Keratinocyte (primary cell): ENCODE measurements at regions not wholly inside any gene's neighbourhood (a gene's known extent, or its start where the extent isn't known, plus 50 kb on each side); places are given as distances from the start of the nearest gene placed in this dataset.

Source experiments
- DNase-seq: peaks from one replicate; pipeline ENCODE4 v3.0.0-alpha.2; 2011; ENCODE audit warnings: low read depth, missing footprints, low spot score
- FAIRE-seq: peaks from 2 replicates; lab custom pipeline; 2011; peaks lifted over from hg19 to GRCh38; lab: Jason Lieb, UNC
- H2AFZ ChIP-seq: 2 replicates; pipeline ENCODE4 v1.6.0; 2012; ENCODE audit warnings: low read length, control low read depth, inconsistent platforms; ENCODE audit not compliant: control insufficient read depth
- H3K27ac ChIP-seq: 2 replicates; pipeline ENCODE4 v1.5.1; 2011; ENCODE audit warnings: low read length; ENCODE audit not compliant: control insufficient read depth, insufficient read depth
- H3K27me3 ChIP-seq: 3 replicates; pipeline ENCODE4 v1.6.0; 2011; ENCODE audit warnings: low read length; ENCODE audit not compliant: control insufficient read depth, insufficient read depth; ENCODE audit errors: extremely low read depth
- H3K36me3 ChIP-seq, 2 experiments: 2 replicates in 1 of 2; 3 replicates in 1 of 2; pipeline ENCODE4 v1.5.1; 2011; ENCODE audit warnings: low read length in 2 of 2, mild to moderate bottlenecking in 1 of 2; ENCODE audit not compliant: control insufficient read depth in 2 of 2, insufficient read depth in 2 of 2; ENCODE audit errors: extremely low read depth in 1 of 2
- H3K4me1 ChIP-seq: 3 replicates; pipeline ENCODE4 v1.5.1; 2011; ENCODE audit warnings: low read length; ENCODE audit not compliant: control insufficient read depth, insufficient read depth; ENCODE audit errors: extremely low read depth
- H3K4me2 ChIP-seq: 3 replicates; pipeline ENCODE4 v1.6.0; 2011; ENCODE audit warnings: low read depth, low read length; ENCODE audit not compliant: control insufficient read depth, insufficient read depth; ENCODE audit errors: extremely low read depth
- H3K4me3 ChIP-seq, 3 experiments: fragments of 200-600 bp in 1 of 3; sonication (generic) in 1 of 3; 2 replicates in 2 of 3; 3 replicates in 1 of 3; pipeline ENCODE4 v1.5.1; 2011 to 2016; ENCODE audit warnings: low read length in 3 of 3, mild to moderate bottlenecking in 3 of 3, control low read depth in 2 of 3, inconsistent platforms in 1 of 3, low read depth in 1 of 3, mixed read lengths in 1 of 3, mixed run types in 1 of 3, moderate library complexity in 1 of 3; ENCODE audit not compliant: control insufficient read depth in 2 of 3, insufficient read depth in 2 of 3; ENCODE audit errors: extremely low read depth in 1 of 3
- H3K79me2 ChIP-seq: 2 replicates; pipeline ENCODE4 v1.6.0; 2012; ENCODE audit warnings: low read length; ENCODE audit not compliant: control insufficient read depth, insufficient read depth
- H3K9ac ChIP-seq: 3 replicates; pipeline ENCODE4 v1.6.0; 2011; ENCODE audit warnings: low read length; ENCODE audit not compliant: control insufficient read depth, insufficient read depth; ENCODE audit errors: extremely low read depth
- H3K9me1 ChIP-seq: 3 replicates; pipeline ENCODE4 v1.6.0; 2011; ENCODE audit warnings: low read length; ENCODE audit not compliant: control insufficient read depth, insufficient read depth; ENCODE audit errors: extremely low read depth
- H3K9me3 ChIP-seq: 2 replicates; pipeline ENCODE4 v1.5.1; 2012; ENCODE audit warnings: low read depth, low read length; ENCODE audit not compliant: control insufficient read depth
- H4K20me1 ChIP-seq: 3 replicates; pipeline ENCODE4 v1.6.0; 2011; ENCODE audit warnings: low read length; ENCODE audit not compliant: control insufficient read depth, insufficient read depth; ENCODE audit errors: extremely low read depth
- EZH2 ChIP-seq: IDR thresholded peaks from one replicate; pipeline ENCODE4 v1.6.1; 2012; ENCODE audit warnings: inconsistent platforms, mild to moderate bottlenecking, low read length, moderate library complexity
- dilution Hi-C: fragments of 300-500 bp; cut with MboI; formaldehyde crosslinking; loops from one replicate; pipeline ENCODE4 v1.7.0; 2020; ENCODE audit warnings: low sequenced_read_pairs; ENCODE audit not compliant: extremely low pct_ligation_motif_present
- TF ChIP-seq, protein P1 (sequence below), 3 experiments: IDR thresholded peaks in 1 of 3; conservative IDR thresholded peaks in 1 of 3; optimal IDR thresholded peaks in 1 of 3; 2 replicates in 2 of 3; 3 replicates in 1 of 3; pipeline versions ENCODE3 to v1.5.1; 2011; ENCODE audit warnings: low read length in 3 of 3, mild to moderate bottlenecking in 3 of 3, moderate library complexity in 2 of 3, control low read depth in 1 of 3, inconsistent platforms in 1 of 3; ENCODE audit not compliant: insufficient read depth in 2 of 3; ENCODE audit errors: extremely low read depth in 1 of 3

DNA sequence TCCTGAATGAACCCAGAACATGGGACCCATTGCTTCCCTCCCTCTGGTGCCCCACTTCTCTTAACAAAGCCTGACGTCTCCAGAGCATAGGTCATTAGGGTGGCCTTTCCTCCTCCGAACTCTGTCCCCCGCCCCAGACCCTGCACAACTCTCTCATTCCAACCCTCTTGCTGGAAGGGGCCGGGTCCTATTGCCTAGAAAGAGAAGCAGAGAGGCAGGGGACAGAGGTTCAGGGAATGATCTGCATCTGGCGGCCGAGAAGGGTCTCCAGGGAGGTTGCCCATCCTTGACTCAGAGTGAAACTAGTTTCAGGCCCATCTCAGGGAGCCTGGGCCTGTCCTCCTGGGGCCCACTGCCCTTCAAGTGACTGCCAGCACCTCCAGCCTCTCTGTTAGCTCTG is 79.0 kb downstream of the LINGO1 start:
- H3K4me2 ChIP-seq = no peak overlapping the region
- H3K36me3 ChIP-seq = no peaks in the 10 kb centered on the region
- no peaks in the 10 kb centered on the region for H3K9me1 ChIP-seq
- TF ChIP-seq, protein P1, sequence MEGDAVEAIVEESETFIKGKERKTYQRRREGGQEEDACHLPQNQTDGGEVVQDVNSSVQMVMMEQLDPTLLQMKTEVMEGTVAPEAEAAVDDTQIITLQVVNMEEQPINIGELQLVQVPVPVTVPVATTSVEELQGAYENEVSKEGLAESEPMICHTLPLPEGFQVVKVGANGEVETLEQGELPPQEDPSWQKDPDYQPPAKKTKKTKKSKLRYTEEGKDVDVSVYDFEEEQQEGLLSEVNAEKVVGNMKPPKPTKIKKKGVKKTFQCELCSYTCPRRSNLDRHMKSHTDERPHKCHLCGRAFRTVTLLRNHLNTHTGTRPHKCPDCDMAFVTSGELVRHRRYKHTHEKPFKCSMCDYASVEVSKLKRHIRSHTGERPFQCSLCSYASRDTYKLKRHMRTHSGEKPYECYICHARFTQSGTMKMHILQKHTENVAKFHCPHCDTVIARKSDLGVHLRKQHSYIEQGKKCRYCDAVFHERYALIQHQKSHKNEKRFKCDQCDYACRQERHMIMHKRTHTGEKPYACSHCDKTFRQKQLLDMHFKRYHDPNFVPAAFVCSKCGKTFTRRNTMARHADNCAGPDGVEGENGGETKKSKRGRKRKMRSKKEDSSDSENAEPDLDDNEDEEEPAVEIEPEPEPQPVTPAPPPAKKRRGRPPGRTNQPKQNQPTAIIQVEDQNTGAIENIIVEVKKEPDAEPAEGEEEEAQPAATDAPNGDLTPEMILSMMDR (optimal IDR thresholded peaks at IDR 0.05 in 1 of 3, IDR thresholded peaks at IDR 0.05 in 1 of 3, conservative IDR thresholded peaks at IDR 0.05 in 1 of 3; ENCODE audit: extremely low read depth in 1 of 3, insufficient read depth in 2 of 3, low read length in 3 of 3) = no peak
- no peak for TF ChIP-seq EZH2
- H3K4me1 ChIP-seq = no peaks in the 10 kb centered on the region
- dilution Hi-C loops = no loop called here
- no peak overlapping the region for H3K4me3 ChIP-seq
- H4K20me1 ChIP-seq = no peaks in the 10 kb centered on the region
- no peaks in the 10 kb centered on the region for H3K9me3 ChIP-seq
- FAIRE-seq = no peak
- H3K79me2 ChIP-seq = no peaks in the 10 kb centered on the region
- no peak overlapping the region for H2AFZ ChIP-seq
- H3K27me3 ChIP-seq = no peaks in the 10 kb centered on the region
- no peak for DNase-seq
- H3K27ac ChIP-seq = no peak overlapping the region
- no peak overlapping the region for H3K9ac ChIP-seq

DNA sequence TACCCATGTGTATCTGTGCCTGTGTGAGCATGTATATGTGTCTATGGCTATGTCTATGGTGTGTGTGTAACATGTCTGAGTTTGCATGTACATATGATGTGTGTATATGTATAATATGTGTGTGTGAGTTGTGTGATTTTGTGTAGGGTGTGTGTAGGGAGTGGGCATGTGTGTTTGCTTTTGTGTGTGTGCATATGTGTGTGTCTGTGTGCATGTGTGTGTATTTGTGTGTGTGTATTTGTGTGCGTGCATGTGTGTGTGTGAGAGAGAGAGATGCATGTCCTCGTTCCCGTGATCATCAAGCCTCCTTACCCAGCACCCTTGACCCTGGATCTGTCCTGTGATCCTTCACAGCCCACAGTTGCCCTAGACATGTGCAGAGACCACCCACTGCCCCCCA is 79.5 kb downstream of the LINGO1 start:
- no peak overlapping the region for H3K27ac ChIP-seq
- dilution Hi-C loops = no loop called here
- H3K27me3 ChIP-seq = no peaks in the 10 kb centered on the region

More for the DNA sequence above, 79.5 kb downstream of the LINGO1 start:
- Histone ChIP-seq H3K4me3 (no peak overlapping the region), H3K36me3 (no peaks in the 10 kb centered on the region), H3K9me1 (no peaks in the 10 kb centered on the region), H2AFZ (no peak overlapping the region), H3K9me3 (no peaks in the 10 kb centered on the region), H4K20me1 (no peaks in the 10 kb centered on the region), H3K79me2 (no peaks in the 10 kb centered on the region), H3K4me2 (no peak overlapping the region), H3K9ac (no peak overlapping the region), H3K4me1 (no peaks in the 10 kb centered on the region)
- no peak for DNase-seq
- FAIRE-seq = no peak
- TF ChIP-seq, protein P1 (optimal IDR thresholded peaks at IDR 0.05 in 1 of 3, IDR thresholded peaks at IDR 0.05 in 1 of 3, conservative IDR thresholded peaks at IDR 0.05 in 1 of 3; ENCODE audit: extremely low read depth in 1 of 3, insufficient read depth in 2 of 3, low read length in 3 of 3) = no peak
- TF ChIP-seq EZH2 = no peak
